Parathyroid adenoma (tissue), 2 donors: ENCODE measurements at regions not wholly inside any gene's neighbourhood (a gene's known extent, or its start where the extent isn't known, plus 50 kb on each side); places are given as distances from the start of the nearest gene placed in this dataset.
"Not testable (repeated sequence)": the region's sequence is repeated elsewhere in the genome, so short reads cannot be mapped to it uniquely, and the experiment has no call there.

Experiments
- H2AFZ ChIP-seq: fragments of 300-600 bp; sonication (generic); one replicate; pipeline ENCODE4 v1.7.0; 2017; ENCODE audit warnings: antibody characterized with exemption, mild to moderate bottlenecking
- H3K27ac ChIP-seq: fragments of 300-600 bp; sonication (generic); one replicate; pipeline ENCODE4 v1.7.0; 2017
- H3K27me3 ChIP-seq: fragments of 300-600 bp; sonication (generic); one replicate; pipeline ENCODE4 v1.7.0; 2017; ENCODE audit warnings: low read length; ENCODE audit not compliant: control insufficient read depth, insufficient read depth
- H3K36me3 ChIP-seq: fragments of 300-600 bp; sonication (generic); one replicate; pipeline ENCODE4 v1.7.0; 2017; ENCODE audit warnings: low read length; ENCODE audit not compliant: control insufficient read depth, insufficient read depth
- H3K4me1 ChIP-seq: fragments of 300-600 bp; sonication (generic); one replicate; pipeline ENCODE4 v1.7.0; 2017; ENCODE audit warnings: control low read depth
- H3K4me2 ChIP-seq: fragments of 300-600 bp; sonication (generic); one replicate; pipeline ENCODE4 v1.7.0; 2017; ENCODE audit warnings: low read length
- H3K4me3 ChIP-seq: fragments of 300-600 bp; sonication (generic); one replicate; pipeline ENCODE4 v1.7.0; 2017; ENCODE audit warnings: low read depth, low read length
- H3K79me2 ChIP-seq: fragments of 300-600 bp; sonication (generic); one replicate; pipeline ENCODE4 v1.7.0; 2017; ENCODE audit warnings: control low read depth
- H3K9ac ChIP-seq: fragments of 300-600 bp; sonication (generic); one replicate; pipeline ENCODE4 v1.7.0; 2017; ENCODE audit warnings: mild to moderate bottlenecking
- H3K9me3 ChIP-seq: fragments of 300-600 bp; sonication (generic); one replicate; pipeline ENCODE4 v1.7.0; 2017; ENCODE audit warnings: low read length; ENCODE audit not compliant: control insufficient read depth
- TF ChIP-seq, protein P1 (sequence below): fragments of 300-600 bp; sonication (generic); IDR thresholded peaks from one replicate; pipeline ENCODE4 v1.7.0; 2017; ENCODE audit warnings: antibody characterized with exemption, mild to moderate bottlenecking
- donor health status: primary hyperparathyroidism.

DNA sequence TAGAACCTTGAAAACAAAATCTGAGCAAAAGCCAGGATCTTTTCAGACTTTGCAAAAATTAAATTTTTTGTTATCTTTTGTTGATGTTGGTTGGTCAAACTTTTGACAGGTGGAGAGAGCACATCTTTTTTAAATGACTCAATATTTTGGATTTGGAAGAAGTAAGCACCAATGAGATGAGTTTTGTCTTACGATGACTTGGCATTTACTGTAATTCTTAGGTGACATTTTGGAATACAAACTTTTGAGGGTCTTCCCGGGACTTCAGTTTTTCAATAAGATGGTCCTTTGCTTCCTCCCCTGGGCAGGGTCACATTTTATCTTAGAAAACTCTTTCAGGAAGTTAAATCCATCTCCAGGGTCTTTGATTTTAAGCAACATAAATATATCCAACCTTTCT is 423.9 kb downstream of the HS3ST3B1 start:
- no peaks in the 10 kb centered on the region for H3K27me3 ChIP-seq
- H3K4me3 ChIP-seq: no peak overlapping the region
- H3K27ac ChIP-seq: no peak overlapping the region
- TF ChIP-seq, protein P1, sequence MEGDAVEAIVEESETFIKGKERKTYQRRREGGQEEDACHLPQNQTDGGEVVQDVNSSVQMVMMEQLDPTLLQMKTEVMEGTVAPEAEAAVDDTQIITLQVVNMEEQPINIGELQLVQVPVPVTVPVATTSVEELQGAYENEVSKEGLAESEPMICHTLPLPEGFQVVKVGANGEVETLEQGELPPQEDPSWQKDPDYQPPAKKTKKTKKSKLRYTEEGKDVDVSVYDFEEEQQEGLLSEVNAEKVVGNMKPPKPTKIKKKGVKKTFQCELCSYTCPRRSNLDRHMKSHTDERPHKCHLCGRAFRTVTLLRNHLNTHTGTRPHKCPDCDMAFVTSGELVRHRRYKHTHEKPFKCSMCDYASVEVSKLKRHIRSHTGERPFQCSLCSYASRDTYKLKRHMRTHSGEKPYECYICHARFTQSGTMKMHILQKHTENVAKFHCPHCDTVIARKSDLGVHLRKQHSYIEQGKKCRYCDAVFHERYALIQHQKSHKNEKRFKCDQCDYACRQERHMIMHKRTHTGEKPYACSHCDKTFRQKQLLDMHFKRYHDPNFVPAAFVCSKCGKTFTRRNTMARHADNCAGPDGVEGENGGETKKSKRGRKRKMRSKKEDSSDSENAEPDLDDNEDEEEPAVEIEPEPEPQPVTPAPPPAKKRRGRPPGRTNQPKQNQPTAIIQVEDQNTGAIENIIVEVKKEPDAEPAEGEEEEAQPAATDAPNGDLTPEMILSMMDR: no peak
- no peaks in the 10 kb centered on the region for H3K9me3 ChIP-seq
- H3K4me1 ChIP-seq: no peaks in the 10 kb centered on the region
- H3K79me2 ChIP-seq: no peaks in the 10 kb centered on the region
- no peak overlapping the region for H3K9ac ChIP-seq
- H3K4me2 ChIP-seq: no peak overlapping the region
- no peak overlapping the region for H2AFZ ChIP-seq
- H3K36me3 ChIP-seq: no peaks in the 10 kb centered on the region

DNA sequence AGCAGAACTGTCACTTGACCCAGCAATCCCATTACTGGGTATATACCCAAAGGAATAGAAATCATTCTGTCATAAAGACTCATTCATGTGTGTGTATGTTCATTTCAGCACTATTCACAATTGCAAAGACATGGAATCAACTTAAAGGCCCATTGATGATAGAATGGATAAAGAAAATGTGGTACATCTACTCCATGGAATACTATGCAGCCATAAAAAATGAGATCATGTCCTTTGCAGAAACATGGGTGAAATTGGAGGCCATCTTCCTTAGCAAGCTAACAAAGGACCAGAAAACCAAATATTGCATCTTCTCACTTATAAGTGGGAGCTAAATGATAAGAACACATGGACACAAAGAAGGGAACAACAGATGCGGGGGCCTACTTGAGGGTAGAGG is 422.5 kb downstream of the HS3ST3B1 start:
- H3K27ac ChIP-seq, H3K27me3 ChIP-seq, H3K4me2 ChIP-seq, H2AFZ ChIP-seq, H3K4me1 ChIP-seq, H3K79me2 ChIP-seq, H3K9me3 ChIP-seq, H3K36me3 ChIP-seq, H3K9ac ChIP-seq, H3K4me3 ChIP-seq: not testable (repeated sequence)

GRCh38 chr17:14719942-14720341 is 419.1 kb downstream of the HS3ST3B1 start:
- H3K4me3 ChIP-seq: no peak overlapping the region
- H3K4me1 ChIP-seq: no peaks in the 10 kb centered on the region
- no peaks in the 10 kb centered on the region for H3K79me2 ChIP-seq
- H3K36me3 ChIP-seq: no peaks in the 10 kb centered on the region
- no peak overlapping the region for H3K27ac ChIP-seq
- TF ChIP-seq, protein P1: no peak
- H3K4me2 ChIP-seq: no peak overlapping the region
- no peak overlapping the region for H3K9ac ChIP-seq
- H3K9me3 ChIP-seq: no peaks in the 10 kb centered on the region
- H3K27me3 ChIP-seq: no peaks in the 10 kb centered on the region
- H2AFZ ChIP-seq: no peak overlapping the region

GRCh38 chr17:14717859-14718258 is 417.0 kb downstream of the HS3ST3B1 start:
- H3K27me3 ChIP-seq: no peaks in the 10 kb centered on the region
- no peaks in the 10 kb centered on the region for H3K36me3 ChIP-seq
- no peaks in the 10 kb centered on the region for H3K9me3 ChIP-seq
- H3K4me2 ChIP-seq: no peak overlapping the region
- no peak overlapping the region for H3K27ac ChIP-seq
- TF ChIP-seq, protein P1: no peak
- no peaks in the 10 kb centered on the region for H3K4me1 ChIP-seq
- no peak overlapping the region for H3K4me3 ChIP-seq
- no peaks in the 10 kb centered on the region for H3K79me2 ChIP-seq
- H3K9ac ChIP-seq: no peak overlapping the region
- no peak overlapping the region for H2AFZ ChIP-seq

DNA sequence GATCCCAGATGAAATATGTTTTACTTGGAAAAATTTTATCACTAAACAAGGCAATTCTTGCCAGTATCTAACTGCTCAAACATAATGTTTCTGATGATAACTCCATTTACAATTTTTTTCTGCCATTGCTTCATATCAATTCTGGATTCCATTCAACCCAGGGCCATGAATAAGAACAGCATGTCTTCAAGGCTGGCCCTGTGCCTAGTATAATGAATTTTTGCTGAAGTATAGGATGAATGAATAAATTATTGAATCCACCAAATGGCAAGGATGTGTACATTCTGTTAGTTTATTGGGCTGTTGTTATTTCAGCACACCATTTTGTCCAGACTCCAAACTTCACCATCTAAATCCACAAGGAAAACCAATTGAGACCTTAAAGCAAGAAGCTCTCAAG is 414.7 kb downstream of the HS3ST3B1 start:
- H3K9ac ChIP-seq: no peak overlapping the region
- no peak overlapping the region for H3K27ac ChIP-seq
- no peaks in the 10 kb centered on the region for H3K27me3 ChIP-seq
- H3K4me1 ChIP-seq: no peaks in the 10 kb centered on the region
- TF ChIP-seq, protein P1: no peak
- H3K4me3 ChIP-seq: no peak overlapping the region
- no peaks in the 10 kb centered on the region for H3K79me2 ChIP-seq
- H2AFZ ChIP-seq: no peak overlapping the region
- H3K36me3 ChIP-seq: no peaks in the 10 kb centered on the region
- no peaks in the 10 kb centered on the region for H3K9me3 ChIP-seq
- no peak overlapping the region for H3K4me2 ChIP-seq
